ENCODE measurements at regions not wholly inside any gene's neighbourhood (a gene's known extent, or its start where the extent isn't known, plus 50 kb on each side); places are given as distances from the start of the nearest gene placed in this dataset.

DNA sequence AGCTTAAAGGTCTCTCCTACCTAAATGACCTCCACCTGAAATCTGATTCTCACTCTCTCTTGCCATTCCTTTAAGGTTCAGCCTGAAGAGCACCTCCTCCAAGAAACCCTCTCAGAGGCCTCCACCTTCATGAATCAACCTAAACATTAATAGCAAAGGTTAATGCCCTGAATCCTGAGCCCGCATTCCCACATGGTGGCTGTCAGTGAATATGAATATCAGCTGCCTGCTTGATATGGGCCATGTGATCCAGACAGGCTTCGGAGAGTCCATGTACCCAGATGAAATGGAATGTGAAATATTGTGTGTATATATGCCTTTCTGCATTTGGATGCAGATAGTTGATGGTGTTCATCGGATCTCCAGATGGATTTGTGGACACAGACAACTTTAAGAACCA is 317.5 kb downstream of the TOX3 start:
- Histone ChIP-seq H4K20me1 (replicated peaks; ENCODE audit: control insufficient read depth, extremely low read depth, insufficient read depth, low read length) (no peaks in the 10 kb centered on the region), H3K27ac (ENCODE audit: insufficient read depth, low read depth, low read length) (no peak overlapping the region), H2AFZ (ENCODE audit: low read depth, low read length) (no peak overlapping the region), H3K9ac (replicated peaks; ENCODE audit: extremely low read depth, insufficient read depth, low read length) (no peak overlapping the region), H3K27me3 (ENCODE audit: control insufficient read depth in 2 of 2, insufficient read depth in 2 of 2, low read length in 2 of 2) (no peaks in the 10 kb centered on the region), H3K4me1 (ENCODE audit: control insufficient read depth, extremely low read depth, insufficient read depth, low read length) (no peaks in the 10 kb centered on the region), H3K79me2 (ENCODE audit: control insufficient read depth, insufficient read depth, low read length) (no peaks in the 10 kb centered on the region), H3K9me3 (replicated peaks; ENCODE audit: control insufficient read depth, insufficient read depth, low read length) (peaks cover 2% of the 10 kb centered on the region), H3K4me2 (ENCODE audit: insufficient read depth, low read length) (no peak overlapping the region), H3K4me3 (replicated peaks in 1 of 3; ENCODE audit: insufficient read depth in 1 of 3, low read depth in 1 of 3, low read length in 3 of 3) (no peak overlapping the region), H3K36me3 (ENCODE audit: control insufficient read depth in 2 of 2, extremely low read depth in 1 of 2, insufficient read depth in 2 of 2, low read length in 2 of 2) (no peaks in the 10 kb centered on the region), H3K9me1 (replicated peaks; ENCODE audit: control insufficient read depth, extremely low read depth, insufficient read depth, low read length) (no peaks in the 10 kb centered on the region)
- ChIA-PET CTCF (no interaction called here), POLR2A (no interaction called here)
- dilution Hi-C loops (cut with MboI; ENCODE audit: extremely low pct_ligation_motif_present, low sequenced_read_pairs) (no loop called here), intact Hi-C loops (cut with micrococcal nuclease) (no loop called here)
- no TSS peak for BruUV-seq (replicated peaks)
- no peak for DNase-seq (ENCODE audit: low read depth, low spot score)
- TF ChIP-seq POLR2AphosphoS5 (IDR thresholded peaks at IDR 0.05; ENCODE audit: insufficient read depth, low read depth, low read length) (no peak), EZH2 (IDR thresholded peaks at IDR 0.05; ENCODE audit: borderline replicate concordance, low read depth, low read length, severe bottlenecking) (no peak), POLR2A (IDR thresholded peaks at IDR 0.05; ENCODE audit: low read depth, low read length) (no peak), FOS (IDR thresholded peaks at IDR 0.05; ENCODE audit: borderline replicate concordance, insufficient read depth, low read length) (no peak)
- TF ChIP-seq, protein P1, sequence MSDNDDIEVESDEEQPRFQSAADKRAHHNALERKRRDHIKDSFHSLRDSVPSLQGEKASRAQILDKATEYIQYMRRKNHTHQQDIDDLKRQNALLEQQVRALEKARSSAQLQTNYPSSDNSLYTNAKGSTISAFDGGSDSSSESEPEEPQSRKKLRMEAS (IDR thresholded peaks at IDR 0.05; ENCODE audit: insufficient read depth, insufficient read length): no peak
- TF ChIP-seq, protein P2, sequence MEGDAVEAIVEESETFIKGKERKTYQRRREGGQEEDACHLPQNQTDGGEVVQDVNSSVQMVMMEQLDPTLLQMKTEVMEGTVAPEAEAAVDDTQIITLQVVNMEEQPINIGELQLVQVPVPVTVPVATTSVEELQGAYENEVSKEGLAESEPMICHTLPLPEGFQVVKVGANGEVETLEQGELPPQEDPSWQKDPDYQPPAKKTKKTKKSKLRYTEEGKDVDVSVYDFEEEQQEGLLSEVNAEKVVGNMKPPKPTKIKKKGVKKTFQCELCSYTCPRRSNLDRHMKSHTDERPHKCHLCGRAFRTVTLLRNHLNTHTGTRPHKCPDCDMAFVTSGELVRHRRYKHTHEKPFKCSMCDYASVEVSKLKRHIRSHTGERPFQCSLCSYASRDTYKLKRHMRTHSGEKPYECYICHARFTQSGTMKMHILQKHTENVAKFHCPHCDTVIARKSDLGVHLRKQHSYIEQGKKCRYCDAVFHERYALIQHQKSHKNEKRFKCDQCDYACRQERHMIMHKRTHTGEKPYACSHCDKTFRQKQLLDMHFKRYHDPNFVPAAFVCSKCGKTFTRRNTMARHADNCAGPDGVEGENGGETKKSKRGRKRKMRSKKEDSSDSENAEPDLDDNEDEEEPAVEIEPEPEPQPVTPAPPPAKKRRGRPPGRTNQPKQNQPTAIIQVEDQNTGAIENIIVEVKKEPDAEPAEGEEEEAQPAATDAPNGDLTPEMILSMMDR (IDR thresholded peaks at IDR 0.05; ENCODE audit: extremely low read depth in 1 of 2, insufficient read depth in 1 of 2, low read depth in 1 of 2, low read length in 2 of 2): no peak
- no peak for FAIRE-seq

DNA sequence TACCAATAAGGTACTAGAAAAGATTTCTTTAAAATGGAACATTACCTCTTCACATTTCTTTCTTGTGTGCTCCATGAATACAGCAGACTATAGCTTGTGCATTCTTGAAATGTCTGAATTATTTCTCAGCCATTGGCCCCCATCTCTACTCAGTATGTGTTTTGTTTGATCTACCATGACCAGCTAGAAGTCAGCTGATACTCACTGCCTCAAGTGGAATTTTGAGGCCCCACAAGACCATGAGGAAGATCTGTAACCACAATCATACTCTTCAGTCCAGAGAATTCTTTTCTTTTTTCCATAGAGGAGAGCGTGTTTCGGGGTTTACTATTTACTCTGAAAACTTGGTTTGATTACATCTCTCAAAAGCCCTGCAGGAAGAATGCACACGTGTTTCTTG is 319.1 kb downstream of the TOX3 start:
- no peaks in the 10 kb centered on the region for H3K27me3 ChIP-seq (ENCODE audit: control insufficient read depth in 2 of 2, insufficient read depth in 2 of 2, low read length in 2 of 2)
- H3K36me3 ChIP-seq (ENCODE audit: control insufficient read depth in 2 of 2, extremely low read depth in 1 of 2, insufficient read depth in 2 of 2, low read length in 2 of 2): no peaks in the 10 kb centered on the region
- H4K20me1 ChIP-seq (replicated peaks; ENCODE audit: control insufficient read depth, extremely low read depth, insufficient read depth, low read length): no peaks in the 10 kb centered on the region
- FAIRE-seq (no peak), DNase-seq (ENCODE audit: low read depth, low spot score) (no peak)
- no peak overlapping the region for H3K4me2 ChIP-seq (ENCODE audit: insufficient read depth, low read length)
- H3K4me1 ChIP-seq (ENCODE audit: control insufficient read depth, extremely low read depth, insufficient read depth, low read length): no peaks in the 10 kb centered on the region
- H3K9me3 ChIP-seq (replicated peaks; ENCODE audit: control insufficient read depth, insufficient read depth, low read length): peaks cover 2% of the 10 kb centered on the region
- no TSS peak for BruUV-seq (replicated peaks)
- no peak overlapping the region for H3K27ac ChIP-seq (ENCODE audit: insufficient read depth, low read depth, low read length)
- no peaks in the 10 kb centered on the region for H3K9me1 ChIP-seq (replicated peaks; ENCODE audit: control insufficient read depth, extremely low read depth, insufficient read depth, low read length)
- TF ChIP-seq, protein P2 (IDR thresholded peaks at IDR 0.05; ENCODE audit: extremely low read depth in 1 of 2, insufficient read depth in 1 of 2, low read depth in 1 of 2, low read length in 2 of 2): no peak
- TF ChIP-seq, protein P1 (IDR thresholded peaks at IDR 0.05; ENCODE audit: insufficient read depth, insufficient read length): no peak
- no peak for TF ChIP-seq EZH2 (IDR thresholded peaks at IDR 0.05; ENCODE audit: borderline replicate concordance, low read depth, low read length, severe bottlenecking)
- no peak for TF ChIP-seq JUN (IDR thresholded peaks at IDR 0.05; ENCODE audit: borderline replicate concordance, insufficient read depth, insufficient read length, low read depth)
- TF ChIP-seq POLR2A (IDR thresholded peaks at IDR 0.05; ENCODE audit: low read depth, low read length): no peak
- TF ChIP-seq POLR2AphosphoS5 (IDR thresholded peaks at IDR 0.05; ENCODE audit: insufficient read depth, low read depth, low read length): no peak
- TF ChIP-seq FOS (IDR thresholded peaks at IDR 0.05; ENCODE audit: borderline replicate concordance, insufficient read depth, low read length): no peak
- no peak for TF ChIP-seq MYC (IDR thresholded peaks at IDR 0.05; ENCODE audit: low read depth, low read length)
- TF ChIP-seq GATA2 (IDR thresholded peaks at IDR 0.05; ENCODE audit: insufficient read depth, insufficient read length, low read depth, low read length): no peak
- H3K4me3 ChIP-seq (replicated peaks in 1 of 3; ENCODE audit: insufficient read depth in 1 of 3, low read depth in 1 of 3, low read length in 3 of 3): no peak overlapping the region
- intact Hi-C loops (cut with micrococcal nuclease): no loop called here
- ChIA-PET POLR2A (no interaction called here), CTCF (no interaction called here)
- H3K79me2 ChIP-seq (ENCODE audit: control insufficient read depth, insufficient read depth, low read length): no peaks in the 10 kb centered on the region
- no peak overlapping the region for H2AFZ ChIP-seq (ENCODE audit: low read depth, low read length)
- H3K9ac ChIP-seq (replicated peaks; ENCODE audit: extremely low read depth, insufficient read depth, low read length): no peak overlapping the region
- dilution Hi-C loops (cut with MboI; ENCODE audit: extremely low pct_ligation_motif_present, low sequenced_read_pairs): no loop called here

Data from endothelial cell of umbilical vein (primary cell).